ENCODE measurements at regions not wholly inside any gene's neighbourhood (a gene's known extent, or its start where the extent isn't known, plus 50 kb on each side); places are given as distances from the start of the nearest gene placed in this dataset.

GRCh38 chr4:72888331-72888730, 181.2 kb downstream of the COX18 start:
- no peak for TF ChIP-seq EZH2 (IDR thresholded peaks at IDR 0.05; ENCODE audit: borderline replicate concordance, low read depth, low read length, poor library complexity, severe bottlenecking)
- TF ChIP-seq, protein P1, sequence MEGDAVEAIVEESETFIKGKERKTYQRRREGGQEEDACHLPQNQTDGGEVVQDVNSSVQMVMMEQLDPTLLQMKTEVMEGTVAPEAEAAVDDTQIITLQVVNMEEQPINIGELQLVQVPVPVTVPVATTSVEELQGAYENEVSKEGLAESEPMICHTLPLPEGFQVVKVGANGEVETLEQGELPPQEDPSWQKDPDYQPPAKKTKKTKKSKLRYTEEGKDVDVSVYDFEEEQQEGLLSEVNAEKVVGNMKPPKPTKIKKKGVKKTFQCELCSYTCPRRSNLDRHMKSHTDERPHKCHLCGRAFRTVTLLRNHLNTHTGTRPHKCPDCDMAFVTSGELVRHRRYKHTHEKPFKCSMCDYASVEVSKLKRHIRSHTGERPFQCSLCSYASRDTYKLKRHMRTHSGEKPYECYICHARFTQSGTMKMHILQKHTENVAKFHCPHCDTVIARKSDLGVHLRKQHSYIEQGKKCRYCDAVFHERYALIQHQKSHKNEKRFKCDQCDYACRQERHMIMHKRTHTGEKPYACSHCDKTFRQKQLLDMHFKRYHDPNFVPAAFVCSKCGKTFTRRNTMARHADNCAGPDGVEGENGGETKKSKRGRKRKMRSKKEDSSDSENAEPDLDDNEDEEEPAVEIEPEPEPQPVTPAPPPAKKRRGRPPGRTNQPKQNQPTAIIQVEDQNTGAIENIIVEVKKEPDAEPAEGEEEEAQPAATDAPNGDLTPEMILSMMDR (conservative IDR thresholded peaks at IDR 0.05; ENCODE audit: low read depth, low read length) = no peak
